Neural progenitor cell (in vitro differentiated cells): ENCODE measurements at regions not wholly inside any gene's neighbourhood (a gene's known extent, or its start where the extent isn't known, plus 50 kb on each side); places are given as distances from the start of the nearest gene placed in this dataset.

Experiments
- DNase-seq: peaks from one replicate; pipeline ENCODE4 v3.0.0-alpha.2; 2016; ENCODE audit warnings: low spot score
- H2AFZ ChIP-seq: fragments of 200-600 bp; sonication (generic); replicated peaks from 2 replicates; pipeline ENCODE4 v1.6.1; 2016; ENCODE audit warnings: antibody characterized with exemption
- H3F3A ChIP-seq: fragments of 200-600 bp; sonication (generic); 2 replicates; pipeline ENCODE4 v1.6.1; 2016; ENCODE audit warnings: antibody characterized with exemption, low read depth
- H3K27ac ChIP-seq: fragments of 200-600 bp; sonication (generic); 2 replicates; pipeline ENCODE4 v1.5.1; 2016; ENCODE audit warnings: mild to moderate bottlenecking
- H3K27me3 ChIP-seq: fragments of 200-600 bp; sonication (generic); 2 replicates; pipeline ENCODE4 v1.6.1; 2016; ENCODE audit warnings: mild to moderate bottlenecking, moderate library complexity
- H3K36me3 ChIP-seq: fragments of 200-600 bp; sonication (generic); 2 replicates; pipeline ENCODE4 v1.5.1; 2016
- H3K4me1 ChIP-seq: fragments of 200-600 bp; sonication (generic); 2 replicates; pipeline ENCODE4 v1.6.1; 2016; ENCODE audit warnings: mixed run types
- H3K4me2 ChIP-seq: fragments of 200-600 bp; sonication (generic); 2 replicates; pipeline ENCODE4 v1.6.1; 2016
- H3K4me3 ChIP-seq: fragments of 200-600 bp; sonication (generic); 2 replicates; pipeline ENCODE4 v1.5.1; 2016
- H3K79me2 ChIP-seq: fragments of 200-600 bp; sonication (generic); 2 replicates; pipeline ENCODE4 v1.6.1; 2016; ENCODE audit warnings: low read depth
- H3K9ac ChIP-seq: fragments of 200-600 bp; sonication (generic); 2 replicates; pipeline ENCODE4 v1.6.1; 2016
- H3K9me3 ChIP-seq: fragments of 200-600 bp; sonication (generic); 2 replicates; pipeline ENCODE4 v1.5.1; 2016; ENCODE audit warnings: low read depth
- H4K20me1 ChIP-seq: fragments of 200-600 bp; sonication (generic); 2 replicates; pipeline ENCODE4 v1.6.1; 2016; ENCODE audit warnings: low read depth
- H3K27ac Mint-ChIP-seq: 3 replicates; pipeline ENCODE4 v1.8.0; 2021; ENCODE audit warnings: mixed read lengths
- H3K27me3 Mint-ChIP-seq: 2 replicates; pipeline ENCODE4 v1.8.0; 2022; ENCODE audit warnings: low read depth, mild to moderate bottlenecking, inconsistent platforms, moderate library complexity, mixed read lengths; ENCODE audit not compliant: insufficient read depth
- H3K36me3 Mint-ChIP-seq: 3 replicates; pipeline ENCODE4 v1.8.0; 2021; ENCODE audit warnings: mixed read lengths
- H3K4me1 Mint-ChIP-seq: 3 replicates; pipeline ENCODE4 v1.8.0; 2021; ENCODE audit warnings: mixed read lengths
- H3K4me3 Mint-ChIP-seq: 3 replicates; pipeline ENCODE4 v1.8.0; 2021; ENCODE audit warnings: mild to moderate bottlenecking, moderate library complexity, mixed read lengths
- H3K9me3 Mint-ChIP-seq: 3 replicates; pipeline ENCODE4 v1.8.0; 2020; ENCODE audit warnings: mixed read lengths
- CTCF ChIP-seq: fragments of 200-600 bp; sonication (generic); IDR thresholded peaks from 2 replicates; pipeline ENCODE4 v1.5.1; 2017; ENCODE audit warnings: antibody characterized with exemption, mild to moderate bottlenecking
- EZH2 ChIP-seq: fragments of 200-600 bp; sonication (generic); IDR thresholded peaks from 2 replicates; pipeline ENCODE4 v1.6.1; 2017; ENCODE audit warnings: antibody characterized with exemption, mild to moderate bottlenecking, moderate library complexity
- EZH2phosphoT487 ChIP-seq: fragments of 200-600 bp; sonication (generic); IDR thresholded peaks from 2 replicates; pipeline ENCODE4 v1.6.1; 2017; ENCODE audit warnings: antibody characterized with exemption

GRCh38 chr2:59312967-59313940 lies 1072.1 kb upstream of the FANCL start:
- H3K4me3 ChIP-seq, result no peak overlapping the region
- no peaks in the 10 kb centered on the region for H3K79me2 ChIP-seq
- Mint-ChIP-seq H3K4me1 (no peaks in the 10 kb centered on the region), H3K36me3 (no peaks in the 10 kb centered on the region), H3K4me3 (no peak overlapping the region), H3K27ac (no peak overlapping the region), H3K9me3 (no peaks in the 10 kb centered on the region), H3K27me3 (peaks cover 3% of the 10 kb centered on the region)
- H3K27ac ChIP-seq, result no peak overlapping the region
- TF ChIP-seq CTCF (no peak), EZH2phosphoT487 (no peak), EZH2 (no peak)
- H2AFZ ChIP-seq, result no peak overlapping the region
- H3F3A ChIP-seq, result no peaks in the 10 kb centered on the region
- DNase-seq, result no peak
- H3K27me3 ChIP-seq, result no peaks in the 10 kb centered on the region
- H4K20me1 ChIP-seq, result no peaks in the 10 kb centered on the region
- H3K4me2 ChIP-seq, result no peak overlapping the region
- no peak overlapping the region for H3K9ac ChIP-seq
- no peaks in the 10 kb centered on the region for H3K9me3 ChIP-seq
- H3K36me3 ChIP-seq, result no peaks in the 10 kb centered on the region
- H3K4me1 ChIP-seq, result no peaks in the 10 kb centered on the region

DNA sequence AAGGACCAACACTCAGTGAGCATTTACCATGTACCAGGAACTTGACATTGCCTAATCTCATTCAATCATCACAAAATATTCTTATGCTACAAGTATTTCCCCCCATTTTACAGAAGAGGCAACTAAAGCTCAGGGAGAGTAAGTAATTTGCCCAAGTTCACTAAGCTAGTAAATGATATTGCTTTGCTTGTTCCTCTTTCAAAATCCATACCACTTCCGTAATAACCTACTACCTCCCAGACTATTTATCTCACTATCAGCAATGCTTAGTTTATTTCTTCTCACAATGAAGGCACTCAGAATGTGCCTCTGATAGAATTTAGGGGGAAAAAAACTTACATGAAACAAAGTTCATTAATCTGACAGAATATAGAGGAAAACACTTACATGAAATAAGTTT lies 1070.9 kb upstream of the FANCL start:
- H3K4me1 Mint-ChIP-seq, result no peaks in the 10 kb centered on the region
- H3K9me3 ChIP-seq, result no peaks in the 10 kb centered on the region

DNA sequence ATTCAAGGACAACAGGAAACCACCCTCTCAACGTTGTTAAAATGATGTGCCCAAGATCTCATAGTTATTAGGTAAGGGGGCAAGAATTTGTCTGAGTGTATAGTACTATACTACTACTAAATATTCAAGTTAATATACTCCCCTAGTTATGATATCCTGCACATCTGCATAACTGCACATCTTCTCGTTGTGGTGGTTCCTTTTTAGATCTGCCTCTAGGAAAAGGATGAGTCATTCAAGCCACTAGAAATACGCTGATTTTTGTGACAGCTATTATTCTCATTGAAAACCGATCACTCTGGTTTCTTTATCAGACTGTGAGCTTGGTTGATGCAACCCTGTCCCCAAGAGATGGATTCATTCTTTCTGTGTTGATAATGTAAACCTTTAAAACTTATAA lies 1067.0 kb upstream of the FANCL start:
- H3K9ac ChIP-seq, result no peak overlapping the region
- H3K4me3 ChIP-seq, result no peak overlapping the region
- H3K27me3 Mint-ChIP-seq, result no peaks in the 10 kb centered on the region
- H3K27ac ChIP-seq, result no peak overlapping the region
- no peak for DNase-seq
- H3K27me3 ChIP-seq, result no peaks in the 10 kb centered on the region
- H3K27ac Mint-ChIP-seq, result no peak overlapping the region
- TF ChIP-seq EZH2phosphoT487 (no peak), EZH2 (no peak), CTCF (no peak)
- H3K79me2 ChIP-seq, result no peaks in the 10 kb centered on the region
- H3K9me3 Mint-ChIP-seq, result no peaks in the 10 kb centered on the region
- H3K36me3 Mint-ChIP-seq, result no peaks in the 10 kb centered on the region
- H3K4me1 Mint-ChIP-seq, result no peaks in the 10 kb centered on the region
- H3K4me3 Mint-ChIP-seq, result no peak overlapping the region
- no peaks in the 10 kb centered on the region for H3K4me1 ChIP-seq
- H4K20me1 ChIP-seq, result no peaks in the 10 kb centered on the region
- H3F3A ChIP-seq, result no peaks in the 10 kb centered on the region
- H2AFZ ChIP-seq, result no peak overlapping the region
- no peaks in the 10 kb centered on the region for H3K9me3 ChIP-seq
- H3K4me2 ChIP-seq, result no peak overlapping the region
- no peaks in the 10 kb centered on the region for H3K36me3 ChIP-seq

More for the DNA sequence above, 1070.9 kb upstream of the FANCL start:
- TF ChIP-seq EZH2phosphoT487 (no peak), CTCF (no peak), EZH2 (no peak)
- no peak overlapping the region for H2AFZ ChIP-seq
- H3K27ac ChIP-seq, result no peak overlapping the region
- no peaks in the 10 kb centered on the region for H3K79me2 ChIP-seq
- no peaks in the 10 kb centered on the region for H3K27me3 ChIP-seq
- H3K9me3 Mint-ChIP-seq, result no peaks in the 10 kb centered on the region
- H3K27ac Mint-ChIP-seq, result no peak overlapping the region
- no peaks in the 10 kb centered on the region for H3K4me1 ChIP-seq
- H4K20me1 ChIP-seq, result no peaks in the 10 kb centered on the region
- H3K4me2 ChIP-seq, result no peak overlapping the region
- H3K4me3 Mint-ChIP-seq, result no peak overlapping the region
- H3K4me3 ChIP-seq, result no peak overlapping the region
- H3K36me3 Mint-ChIP-seq, result no peaks in the 10 kb centered on the region
- no peaks in the 10 kb centered on the region for H3K36me3 ChIP-seq
- peaks cover 3% of the 10 kb centered on the region for H3K27me3 Mint-ChIP-seq
- DNase-seq, result no peak
- no peaks in the 10 kb centered on the region for H3F3A ChIP-seq
- no peak overlapping the region for H3K9ac ChIP-seq
